ENCODE measurements at regions not wholly inside any gene's neighbourhood (a gene's known extent, or its start where the extent isn't known, plus 50 kb on each side); places are given as distances from the start of the nearest gene placed in this dataset.

DNA sequence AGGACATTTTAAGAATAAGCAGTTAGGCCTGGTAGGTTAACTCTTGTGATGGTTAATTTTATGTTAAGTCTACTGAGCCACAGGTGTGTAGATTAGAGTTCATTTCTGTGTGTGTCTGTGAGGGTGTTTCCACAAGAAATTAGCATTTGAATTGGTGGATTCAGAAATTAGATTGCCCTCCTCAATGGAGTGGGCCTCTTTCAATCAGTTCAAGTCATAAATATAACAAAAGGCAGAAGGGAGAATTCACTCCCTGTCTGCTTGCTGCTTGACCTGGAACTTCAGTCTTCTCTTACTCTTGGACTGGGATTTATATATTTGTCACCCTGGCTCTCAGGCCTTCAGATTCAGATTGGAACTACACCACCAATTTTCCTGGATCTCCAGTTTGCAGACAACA lies 55.3 kb upstream of the POM121L12 start:
- no peak for DNase-seq (ENCODE audit: low read depth)

DNA sequence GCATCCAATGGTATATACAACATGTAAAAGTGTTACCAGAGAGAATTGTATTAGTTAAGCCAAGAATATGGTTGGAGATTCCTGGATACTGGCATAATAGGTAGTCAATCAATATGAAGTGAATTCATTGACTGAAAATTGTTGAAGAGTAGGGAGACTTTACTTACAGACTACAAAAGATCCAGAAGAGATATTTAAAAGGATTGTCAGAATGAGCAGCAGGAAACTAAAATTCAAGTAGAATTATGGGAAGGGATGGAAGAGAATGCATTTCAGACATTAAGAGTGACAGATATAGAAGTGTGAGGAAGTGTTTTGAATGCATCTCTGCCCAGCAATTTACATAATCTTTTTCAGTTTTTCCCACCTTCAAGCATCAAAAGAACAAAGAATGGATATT lies 62.3 kb upstream of the POM121L12 start:
- DNase-seq (ENCODE audit: low read depth): no peak

DNA sequence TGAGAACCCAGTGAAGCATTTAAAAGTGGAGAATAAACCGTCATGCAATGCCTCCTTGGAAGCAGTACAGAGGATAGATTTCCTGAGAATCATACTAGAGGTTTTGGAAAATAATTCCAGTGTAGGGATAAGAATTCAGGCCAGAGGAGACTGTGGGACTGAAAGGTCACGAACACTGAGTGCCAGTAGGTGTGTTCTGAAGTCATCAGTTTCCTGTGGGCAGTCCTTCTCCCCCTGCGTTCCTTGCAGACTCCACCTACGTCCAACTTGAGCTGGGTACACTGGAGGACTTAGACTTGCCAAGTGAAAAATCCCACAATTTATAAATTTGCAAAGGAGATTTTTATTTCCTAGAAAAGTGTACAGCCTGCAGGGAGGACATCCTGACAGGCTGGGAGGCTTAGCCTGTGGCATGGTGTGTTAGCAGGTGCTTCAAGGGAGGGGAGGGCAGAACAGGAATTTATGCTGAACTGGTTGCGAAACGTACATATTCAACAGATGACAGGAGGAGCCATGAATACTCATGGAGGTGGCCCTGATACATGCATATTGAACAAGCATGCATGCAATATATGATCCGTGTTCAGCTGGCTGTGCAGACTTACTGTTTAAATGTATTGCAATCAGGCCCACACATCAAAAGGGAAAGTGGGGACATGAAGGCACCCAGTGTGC lies 72.9 kb upstream of the POM121L12 start:
- no peak for DNase-seq (ENCODE audit: low read depth)

DNA sequence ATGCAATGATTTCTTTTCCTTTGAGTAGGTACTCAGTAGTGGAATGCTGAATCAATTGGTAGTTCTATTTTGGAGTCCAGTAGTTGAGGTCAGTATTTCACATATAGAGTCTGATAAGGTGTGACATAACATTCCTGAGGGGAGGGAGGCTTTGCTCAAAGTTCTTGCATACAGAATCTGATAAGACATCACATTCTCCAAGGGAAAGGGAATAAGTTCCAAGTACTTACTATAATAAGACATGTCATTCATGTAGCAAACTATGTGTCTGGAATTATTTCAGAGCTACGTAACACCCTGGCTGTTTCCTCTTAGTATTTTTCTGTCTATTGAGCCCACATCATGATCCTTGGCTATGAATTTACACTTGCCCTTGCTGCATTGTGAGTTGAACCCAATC lies 74.3 kb upstream of the POM121L12 start:
- DNase-seq (ENCODE audit: low read depth): peak; percentile 11

DNA sequence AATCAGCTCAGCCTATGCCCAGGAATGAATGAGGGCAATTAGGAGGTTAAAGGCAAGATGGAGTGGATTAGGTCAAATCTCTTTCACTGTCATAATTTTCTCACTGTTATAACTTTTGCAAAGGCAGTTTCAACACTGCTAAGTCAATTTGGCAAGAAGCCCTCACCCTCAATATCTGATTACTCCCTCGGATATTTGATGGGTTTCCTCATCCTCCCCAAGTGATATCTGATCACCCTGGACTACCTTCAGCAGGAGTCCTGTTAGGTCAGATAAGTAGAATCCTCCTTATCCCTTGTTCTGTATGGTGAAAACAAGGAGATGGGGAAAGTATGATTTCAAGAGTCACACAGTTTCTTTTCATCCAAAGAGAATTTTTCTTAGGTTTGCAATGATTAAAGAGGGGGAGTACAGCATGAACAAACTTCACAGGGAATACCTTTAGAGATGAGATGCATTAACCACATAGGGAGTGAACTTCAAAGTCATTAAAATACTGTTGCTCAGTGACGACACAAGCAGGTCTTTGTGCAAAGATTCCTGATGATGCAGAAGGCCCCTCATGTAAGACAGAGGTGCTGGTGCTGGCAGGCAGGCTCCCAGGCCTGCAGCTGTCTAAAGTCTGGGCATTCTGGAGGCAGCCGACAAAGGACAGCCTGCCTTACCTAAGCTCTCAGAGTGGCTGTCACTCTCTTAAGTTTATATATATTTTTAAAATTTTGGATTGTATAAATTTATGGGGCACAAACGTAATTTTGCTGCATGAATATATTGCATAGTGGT lies 75.4 kb upstream of the POM121L12 start:
- peak; percentile 37 for DNase-seq (ENCODE audit: low read depth)

DNA sequence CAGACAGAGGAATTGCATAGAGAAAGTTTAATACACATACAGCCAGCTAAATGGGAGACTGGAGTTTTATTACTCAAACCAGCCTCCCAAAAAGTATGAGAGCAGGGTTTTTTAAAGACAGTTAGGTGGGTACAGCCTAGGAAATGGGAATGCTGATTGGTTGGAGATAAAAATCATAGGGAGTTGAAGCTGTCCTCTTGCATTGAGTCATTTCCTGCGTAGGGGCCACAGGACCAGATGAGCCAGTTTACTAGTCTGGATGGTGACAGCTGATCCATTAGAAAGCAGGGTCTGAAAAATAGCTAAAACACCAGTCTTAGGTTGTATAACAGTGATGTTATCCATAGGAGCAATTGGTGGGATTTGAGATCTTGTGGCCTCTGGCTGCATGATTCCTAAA lies 76.1 kb upstream of the POM121L12 start:
- DNase-seq (ENCODE audit: low read depth): no peak

DNA sequence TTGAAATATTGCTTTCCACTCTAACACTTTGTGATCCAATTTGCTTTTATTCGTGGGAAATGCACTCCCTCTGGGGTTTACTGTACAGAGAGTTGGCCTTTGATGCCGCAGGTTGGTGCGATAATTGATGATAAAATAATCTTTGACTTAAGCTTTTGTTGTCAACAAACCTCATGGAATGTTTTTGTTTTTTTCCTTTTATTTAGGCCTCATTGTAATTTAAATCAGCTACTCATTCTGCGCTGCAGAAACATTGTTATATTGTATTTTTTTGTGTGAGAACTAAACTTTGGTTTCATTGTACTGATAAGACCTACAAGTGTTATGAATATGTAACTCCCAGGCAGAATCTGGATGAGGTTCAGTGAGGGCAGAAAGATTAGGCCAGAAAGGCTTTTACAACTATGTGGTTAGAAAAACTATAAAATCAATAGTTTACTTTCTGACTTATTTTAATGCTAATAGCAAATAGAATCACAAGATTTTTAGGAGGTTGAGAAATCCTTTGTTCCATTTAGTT lies 76.8 kb upstream of the POM121L12 start:
- DNase-seq (ENCODE audit: low read depth): no peak

DNA sequence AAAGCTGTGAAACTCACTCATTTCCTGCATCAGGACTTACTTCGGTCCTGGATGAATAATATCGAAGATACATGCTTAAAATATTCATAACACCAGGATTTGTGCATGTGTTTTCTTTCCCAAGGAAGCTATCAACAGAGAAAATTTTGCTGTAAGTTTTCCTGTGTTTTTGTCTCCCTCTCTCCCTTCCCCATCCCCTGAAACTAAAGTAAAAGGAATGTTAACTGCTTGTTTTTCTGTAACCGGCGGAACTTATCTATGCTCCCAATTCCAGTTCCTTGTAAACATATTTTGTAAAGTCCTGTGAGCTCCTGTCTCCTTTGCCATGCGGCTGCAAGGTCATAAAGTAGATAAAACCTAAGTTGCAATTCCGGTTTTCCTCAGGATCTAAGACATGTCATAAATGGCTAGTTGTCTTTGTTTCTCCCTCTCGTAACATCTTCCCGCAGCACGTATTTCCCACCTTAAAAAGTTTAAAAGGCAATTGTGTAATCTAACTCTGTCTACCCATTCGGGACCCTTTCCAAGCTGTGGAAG lies 79.0 kb upstream of the POM121L12 start:
- DNase-seq (ENCODE audit: low read depth): peak; percentile 25

DNA sequence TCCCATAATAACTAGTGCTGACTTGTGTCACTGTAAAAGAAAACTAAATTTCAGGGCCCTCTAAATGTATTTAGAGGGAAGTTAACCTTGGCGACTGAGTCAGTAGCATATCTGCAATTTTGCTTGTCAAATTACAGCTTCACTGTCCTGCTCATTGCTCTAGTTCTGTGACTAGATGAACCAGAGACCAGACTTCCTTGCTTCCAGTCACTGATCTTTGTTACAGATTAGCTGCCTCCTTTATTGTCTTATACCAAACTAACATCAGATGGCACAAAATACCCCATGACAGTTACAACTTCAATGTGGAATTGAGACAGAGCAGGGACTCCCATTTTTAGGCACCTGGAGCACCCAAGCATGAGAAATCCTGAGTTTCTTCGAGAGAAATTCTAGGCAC lies 79.9 kb upstream of the POM121L12 start:
- no peak for DNase-seq (ENCODE audit: low read depth)

DNA sequence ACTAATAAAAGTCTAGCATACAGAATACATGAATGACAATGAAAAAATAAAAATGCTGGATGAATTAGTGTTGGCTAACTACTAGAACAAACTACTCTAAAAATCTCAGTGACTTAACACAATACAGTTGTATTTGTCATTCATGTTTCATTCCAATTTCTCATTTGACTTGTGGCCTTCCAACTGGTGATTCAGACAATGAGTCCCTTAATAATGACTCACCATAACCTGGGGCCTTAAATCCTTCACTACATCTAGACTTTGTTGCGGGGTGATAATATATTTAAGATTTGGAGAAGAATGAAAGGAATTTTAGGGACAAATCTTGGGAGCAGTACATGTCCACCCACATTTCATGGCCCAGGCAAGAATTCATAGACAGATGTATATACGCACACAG lies 90.5 kb upstream of the POM121L12 start:
- no peak for DNase-seq (ENCODE audit: low read depth)

DNA sequence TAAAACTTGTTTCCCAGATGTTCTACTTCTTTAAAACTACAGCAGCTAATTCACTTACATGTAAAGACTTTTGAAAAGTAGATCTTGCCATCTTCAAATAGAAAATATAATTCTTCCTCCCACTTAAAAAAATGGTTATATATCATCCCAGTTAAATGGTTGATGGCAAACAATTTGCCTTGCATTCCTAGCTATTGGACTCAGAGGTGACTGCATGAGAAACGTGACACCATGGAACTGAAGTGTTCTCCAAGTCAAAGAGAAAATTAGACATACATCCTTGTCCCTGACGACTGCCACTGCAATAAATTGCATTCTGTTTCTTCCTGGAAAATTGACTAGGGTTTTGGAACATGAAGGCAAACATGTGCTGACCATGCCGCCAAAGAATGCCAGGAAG lies 95.0 kb upstream of the POM121L12 start:
- DNase-seq (ENCODE audit: low read depth): no peak

DNA sequence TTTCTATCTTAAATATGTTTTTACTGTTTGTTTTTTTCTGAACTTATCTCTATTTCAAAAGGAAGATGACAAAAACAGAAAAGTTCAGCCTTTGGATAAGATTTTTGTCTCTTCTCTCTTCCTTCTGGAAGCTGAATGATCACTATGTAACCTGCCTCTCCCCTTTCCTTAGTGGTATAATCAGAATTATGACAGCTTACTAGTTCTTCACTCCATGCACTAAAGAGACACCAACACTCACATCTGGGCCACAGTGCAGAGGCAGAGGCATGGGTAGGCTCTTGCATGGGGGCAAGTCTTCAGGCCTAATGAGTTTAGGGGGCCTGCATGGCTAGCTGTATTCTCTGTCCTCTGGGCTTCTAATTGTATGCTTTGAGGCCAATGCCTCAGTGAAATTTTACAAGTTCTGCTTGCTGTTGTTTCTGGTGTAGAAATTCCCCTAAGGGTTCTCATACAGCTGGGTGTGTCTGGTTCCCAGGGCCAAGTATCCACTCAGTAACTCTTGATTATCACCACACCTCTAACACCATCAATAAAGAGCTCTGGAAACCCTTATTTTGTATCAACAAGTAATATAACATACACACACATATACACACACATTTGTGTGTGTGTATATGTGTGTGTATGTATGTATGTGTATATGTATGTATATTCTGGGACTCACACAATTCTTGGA lies 96.8 kb upstream of the POM121L12 start:
- no peak for DNase-seq (ENCODE audit: low read depth)

DNA sequence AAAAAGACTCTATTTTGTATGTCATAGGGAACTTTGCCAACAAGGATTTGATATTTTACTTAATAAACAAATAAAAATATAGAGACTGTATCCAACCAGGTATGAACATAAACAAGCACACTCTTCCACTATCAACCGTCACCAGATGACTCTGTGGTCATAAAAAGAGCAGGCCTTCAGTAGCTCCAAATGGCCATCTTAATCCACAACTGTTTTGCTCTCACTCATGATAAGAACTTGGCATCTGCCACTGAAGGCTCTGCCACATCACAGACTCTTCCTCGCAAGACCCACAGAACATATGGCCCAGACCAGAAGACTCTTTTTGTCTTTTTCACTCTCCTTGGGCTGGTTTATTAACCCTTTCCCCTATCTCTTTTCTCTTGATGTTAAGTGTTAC lies 98.7 kb upstream of the POM121L12 start:
- no peak for DNase-seq (ENCODE audit: low read depth)

DNA sequence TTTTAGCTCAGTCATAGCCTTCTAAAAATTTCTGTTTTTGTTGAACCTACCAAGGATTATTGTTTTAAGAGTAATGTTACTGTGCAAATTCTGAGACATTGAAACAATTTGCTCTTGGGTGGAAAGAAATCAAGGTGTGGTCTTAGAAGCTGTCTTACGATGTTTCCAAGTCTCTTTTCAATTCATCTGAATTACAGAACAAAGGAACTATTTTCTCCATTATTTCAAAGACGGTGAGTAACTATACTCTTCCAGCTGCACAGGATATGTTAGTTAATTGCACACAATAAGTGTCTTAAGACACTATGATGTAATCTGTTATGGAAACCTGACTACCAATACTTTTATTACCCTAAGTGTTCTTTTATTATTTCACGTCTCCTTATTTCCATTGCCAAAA lies 106.8 kb upstream of the POM121L12 start:
- no peak for DNase-seq (ENCODE audit: low read depth)

DNA sequence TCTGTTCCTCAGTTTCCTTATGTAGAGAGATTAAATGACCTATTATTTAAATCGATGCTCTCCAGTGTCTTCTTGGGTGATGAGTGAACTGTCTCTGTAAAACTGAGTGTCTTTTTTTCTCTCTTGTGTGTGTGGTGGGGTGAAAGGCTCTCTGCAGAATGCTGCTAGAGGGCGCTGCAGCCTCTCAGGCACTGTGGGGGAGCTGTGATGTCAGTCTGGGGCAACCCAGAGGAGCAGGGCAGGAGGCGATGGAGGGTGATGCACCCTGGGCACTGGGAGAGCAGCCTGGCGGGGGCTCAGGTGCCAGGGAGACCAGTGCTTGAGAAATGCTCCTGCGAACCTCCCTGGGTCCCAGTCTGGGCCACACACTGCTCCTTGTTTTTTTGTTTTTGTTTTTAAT lies 110.1 kb upstream of the POM121L12 start:
- DNase-seq (ENCODE audit: low read depth): no peak

DNA sequence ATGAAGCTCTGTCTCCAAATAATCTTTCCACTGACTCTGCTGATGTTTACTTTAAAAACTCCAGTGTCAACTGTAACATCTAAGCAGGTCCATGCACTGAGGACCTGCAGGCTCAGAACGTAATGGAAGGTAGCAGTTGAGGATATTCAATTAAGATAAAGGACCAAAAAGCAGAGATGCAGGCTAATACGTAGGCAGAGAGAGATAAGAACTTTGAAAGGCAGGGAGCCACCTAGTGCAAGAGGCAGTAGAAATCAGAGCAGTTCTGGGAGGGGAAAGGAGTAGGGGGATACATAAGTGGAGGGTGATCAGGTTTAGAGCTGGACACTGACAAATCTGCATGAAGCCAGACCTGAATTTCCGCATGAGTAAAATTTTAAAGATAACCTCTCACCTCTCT lies 114.5 kb upstream of the POM121L12 start:
- DNase-seq (ENCODE audit: low read depth): no peak

DNA sequence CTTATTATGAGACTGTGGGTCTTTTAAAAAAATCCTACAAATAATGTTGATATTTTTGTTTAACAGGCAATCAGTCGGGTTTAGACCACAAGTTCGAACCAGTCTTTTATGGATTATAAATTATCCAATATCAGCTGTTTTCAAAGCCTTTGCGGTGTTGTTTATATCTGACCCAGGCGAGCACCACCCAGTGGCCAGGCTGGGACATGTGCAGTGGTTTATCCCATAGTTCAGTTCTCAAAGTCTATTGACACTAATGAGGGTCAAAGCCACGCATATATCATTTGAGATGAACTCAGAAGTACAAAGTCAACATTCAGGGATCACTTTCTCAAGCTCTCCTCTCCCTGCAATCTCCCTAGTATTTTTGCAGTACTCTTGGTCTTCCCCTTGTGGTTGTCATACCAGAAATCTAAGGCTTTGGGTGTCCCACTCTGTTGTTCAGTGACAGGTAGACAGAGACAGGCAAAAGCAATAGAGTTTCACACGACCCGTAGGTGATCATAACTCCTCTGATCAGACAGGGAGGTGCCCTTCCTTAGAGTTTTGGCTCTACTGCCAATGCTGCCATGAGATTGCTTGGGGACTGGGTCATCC lies 117.4 kb upstream of the POM121L12 start:
- DNase-seq (ENCODE audit: low read depth): no peak

DNA sequence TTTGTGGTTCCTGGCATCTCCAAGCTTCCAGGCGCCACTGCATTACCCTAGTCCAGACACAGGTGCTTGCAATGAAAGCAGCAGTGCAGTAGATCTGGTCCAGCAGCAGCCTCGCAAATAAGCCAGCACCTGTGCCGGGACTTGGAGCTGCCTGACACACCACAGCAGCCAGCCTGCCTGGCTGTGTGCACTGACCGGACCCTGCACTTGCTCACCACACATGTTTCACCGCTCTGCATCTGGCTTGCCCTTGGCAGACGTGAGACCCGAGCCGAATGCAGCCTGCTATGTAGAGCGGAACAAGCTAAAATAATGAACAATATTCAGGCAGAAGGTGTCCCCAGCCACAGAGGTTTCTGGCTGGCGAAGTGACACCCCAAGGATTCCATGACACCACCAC lies 123.6 kb upstream of the POM121L12 start:
- no peak for DNase-seq (ENCODE audit: low read depth)

DNA sequence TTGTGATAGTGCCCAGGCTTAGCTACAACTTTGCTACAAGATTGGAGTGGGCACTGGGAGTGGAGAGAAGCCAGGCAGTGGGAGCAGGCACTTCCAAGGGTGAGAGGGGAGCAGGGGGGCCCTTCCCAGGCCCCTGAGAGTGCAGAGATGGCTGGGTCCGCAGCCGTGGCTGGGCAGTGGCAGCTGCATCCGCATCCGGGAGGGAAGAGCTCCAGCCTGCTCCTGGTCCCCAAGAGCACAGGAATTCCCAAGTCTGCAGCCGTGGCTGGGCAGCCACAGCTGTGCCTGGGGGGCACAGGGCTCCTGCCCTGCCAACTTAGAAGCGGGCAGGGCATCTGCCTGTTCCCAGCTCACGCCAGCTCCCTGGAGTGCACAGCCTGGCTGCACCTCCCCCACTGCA lies 124.1 kb upstream of the POM121L12 start:
- no peak for DNase-seq (ENCODE audit: low read depth)

DNA sequence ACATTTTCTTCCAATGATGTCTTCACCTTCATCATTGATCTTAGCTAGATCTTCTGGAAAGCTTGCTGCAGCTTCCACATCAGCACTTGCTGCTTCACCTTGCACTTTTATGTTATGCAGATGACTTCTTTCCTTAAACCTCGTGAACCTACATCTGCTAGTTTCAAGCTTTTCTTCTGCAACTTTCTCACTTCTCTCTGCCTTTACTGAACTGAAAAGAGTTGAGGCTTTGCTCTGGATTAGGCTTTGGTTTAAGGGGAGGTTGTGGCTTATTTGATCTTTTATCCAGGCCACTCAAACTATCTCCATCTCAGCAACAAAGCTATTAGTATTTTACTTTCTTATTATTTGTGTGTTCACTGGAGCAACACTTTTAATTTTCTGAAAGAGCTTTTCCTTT lies 125.5 kb upstream of the POM121L12 start:
- DNase-seq (ENCODE audit: low read depth): no peak

DNA sequence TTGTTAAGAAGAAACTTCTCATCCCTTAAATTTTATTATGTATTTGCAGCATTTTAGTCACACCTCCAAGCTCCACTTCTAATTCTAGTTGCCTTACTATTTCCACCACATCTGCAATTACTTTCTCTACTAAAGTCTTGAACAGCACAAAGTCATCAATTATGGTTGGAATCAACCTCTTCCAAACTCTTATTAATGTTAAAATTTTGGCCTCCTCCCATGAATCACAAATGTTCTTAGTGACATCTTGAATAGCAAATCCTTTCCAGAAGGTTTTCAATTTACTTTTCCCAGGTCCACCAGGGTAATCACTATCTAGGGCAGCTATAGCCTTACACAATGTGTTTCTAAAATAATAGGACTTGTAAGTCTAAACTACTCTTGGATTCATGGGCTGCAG lies 126.3 kb upstream of the POM121L12 start:
- DNase-seq (ENCODE audit: low read depth): no peak

DNA sequence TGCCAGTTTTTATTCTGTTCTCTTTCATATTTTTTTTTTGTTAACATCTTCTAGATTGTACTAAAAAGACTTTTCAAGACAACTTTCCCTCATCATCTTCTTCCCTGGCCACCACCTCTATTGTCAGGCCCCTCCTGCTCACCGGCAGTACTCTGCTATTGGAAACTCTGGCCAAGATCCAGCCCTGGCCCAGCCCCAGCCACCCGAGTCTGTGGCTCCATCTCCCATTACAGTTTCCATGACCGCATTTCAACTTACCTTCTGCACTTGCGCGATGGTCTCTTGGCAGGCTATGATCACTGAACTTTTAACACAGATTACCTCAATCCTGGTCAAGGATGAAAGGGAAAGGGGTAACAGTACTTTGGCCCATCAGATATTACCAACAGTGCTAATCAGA lies 137.7 kb upstream of the POM121L12 start:
- no peak for DNase-seq (ENCODE audit: low read depth)
